ENCODE measurements at regions not wholly inside any gene's neighbourhood (a gene's known extent, or its start where the extent isn't known, plus 50 kb on each side); places are given as distances from the start of the nearest gene placed in this dataset.
"Not testable (repeated sequence)": the region's sequence is repeated elsewhere in the genome, so short reads cannot be mapped to it uniquely, and the experiment has no call there.

DNA sequence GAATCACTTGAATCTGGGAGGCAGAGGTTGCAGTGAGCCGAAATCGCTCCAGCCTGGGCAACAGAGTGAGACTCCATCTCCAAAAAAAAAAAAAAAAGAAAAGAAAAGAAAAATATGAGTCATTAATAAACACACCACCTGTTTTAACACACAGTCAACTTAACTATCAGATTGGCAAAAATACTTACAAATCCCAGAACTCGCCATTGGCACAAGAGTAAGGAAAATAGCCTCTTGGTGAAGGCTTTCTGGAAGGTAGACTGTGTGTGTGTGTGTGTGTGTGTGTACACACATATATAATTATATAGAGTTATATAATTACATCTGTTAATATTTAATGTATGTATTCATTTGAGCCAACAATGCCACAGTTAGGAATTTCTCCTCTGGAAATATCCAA is 63.7 kb upstream of the UXS1 start:
- DNase-seq (ENCODE audit: low read depth): no peak

DNA sequence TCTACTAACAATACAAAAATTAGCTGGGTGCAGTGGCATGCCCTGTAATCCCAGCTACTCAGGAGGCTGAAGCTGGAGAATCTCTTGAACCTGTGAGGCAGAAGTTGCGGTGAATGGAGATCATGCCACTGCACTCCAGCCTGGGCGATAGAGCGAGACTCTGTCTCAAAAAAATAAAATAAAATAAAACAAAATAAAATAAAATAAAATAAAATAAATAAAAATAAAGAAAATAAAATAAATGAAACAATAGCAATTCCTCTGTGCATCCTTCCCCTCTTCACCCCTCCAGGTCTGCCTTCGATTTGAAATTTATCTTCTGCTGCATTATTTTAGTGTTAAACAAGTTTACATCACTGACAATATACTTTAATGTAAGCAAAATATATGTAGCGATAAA is 63.0 kb upstream of the UXS1 start:
- no peak for DNase-seq (ENCODE audit: low read depth)

DNA sequence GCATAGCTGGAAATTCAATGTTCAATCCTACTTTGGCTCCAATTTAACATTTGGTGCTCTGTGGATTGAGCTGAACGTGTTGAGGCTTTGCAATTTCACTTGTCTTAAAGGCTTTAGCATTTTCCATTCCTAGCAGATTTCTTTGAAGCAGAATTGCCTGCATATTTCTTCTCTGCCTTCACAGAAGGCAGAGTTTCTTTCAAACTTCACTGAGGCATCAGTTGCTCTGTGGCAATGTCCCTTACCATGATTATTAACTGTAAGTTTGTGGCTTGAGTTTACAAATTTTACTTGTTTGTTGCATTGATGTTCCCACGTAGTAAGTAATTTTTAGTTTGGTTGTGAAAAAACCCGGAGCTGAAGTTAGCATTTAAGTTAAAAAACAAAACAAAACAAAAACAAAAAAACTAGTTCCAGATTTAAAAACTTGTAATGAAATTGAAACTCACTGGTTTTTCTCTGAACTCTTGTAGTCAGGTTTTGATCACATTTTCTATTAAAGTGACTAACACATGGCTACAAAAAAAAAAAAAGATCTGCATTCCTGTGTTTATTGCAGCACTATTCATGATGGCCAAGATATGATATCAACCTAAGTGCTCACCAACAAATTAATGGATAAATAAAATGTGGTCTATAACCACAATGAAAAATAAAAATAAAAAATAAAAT is 55.2 kb upstream of the UXS1 start:
- not testable (repeated sequence) for DNase-seq (ENCODE audit: low read depth)

DNA sequence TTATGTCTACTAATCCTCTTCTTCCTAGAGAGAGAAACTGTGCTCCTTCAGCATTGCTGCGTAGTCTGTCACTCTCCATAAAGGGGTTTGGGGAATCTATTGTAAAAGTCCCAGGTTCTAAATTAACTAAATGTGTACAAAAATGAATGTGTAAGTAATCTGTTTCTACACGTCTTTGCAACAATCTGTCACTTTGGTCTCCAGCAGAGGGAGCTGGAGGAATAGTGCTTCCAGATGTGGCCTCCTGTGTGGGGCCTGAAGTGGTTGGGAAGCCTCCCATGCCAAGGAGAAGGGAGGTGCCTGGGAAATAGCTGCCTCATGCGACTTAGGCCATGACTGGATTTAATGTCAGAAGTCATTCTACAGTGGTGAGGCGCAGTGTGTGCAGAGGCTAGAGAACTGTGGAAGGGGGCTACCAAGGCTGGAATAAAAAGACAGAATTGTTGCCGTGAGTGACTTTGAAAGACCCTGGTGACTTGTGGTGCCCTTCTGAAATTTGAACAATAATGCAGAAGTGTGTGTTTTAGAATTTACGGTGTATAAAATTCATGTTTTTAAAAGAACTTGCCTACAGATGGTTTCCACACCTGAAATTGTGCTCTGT is 54.5 kb upstream of the UXS1 start:
- DNase-seq (ENCODE audit: low read depth): peak; percentile 3

Measured in amniotic epithelial cell (primary cell).